Type B pancreatic cell (in vitro differentiated cells): ENCODE measurements at regions not wholly inside any gene's neighbourhood (a gene's known extent, or its start where the extent isn't known, plus 50 kb on each side); places are given as distances from the start of the nearest gene placed in this dataset.

Experiments used
- DNase-seq: peaks from one replicate; pipeline ENCODE4 v3.0.0; 2021; ENCODE audit warnings: mixed read lengths; ENCODE audit not compliant: unreplicated experiment; ENCODE audit errors: extremely low spot score
- H3K27ac Mint-ChIP-seq: 2 replicates; pipeline ENCODE4 v1.8.0; 2021; ENCODE audit warnings: mild to moderate bottlenecking, mixed read lengths
- H3K27me3 Mint-ChIP-seq: 2 replicates; pipeline ENCODE4 v1.8.0; 2021; ENCODE audit warnings: mixed read lengths
- H3K36me3 Mint-ChIP-seq: 2 replicates; pipeline ENCODE4 v1.8.0; 2021; ENCODE audit warnings: mixed read lengths
- H3K4me1 Mint-ChIP-seq: one replicate; pipeline ENCODE4 v1.8.0; 2021; ENCODE audit warnings: mixed read lengths; ENCODE audit not compliant: unreplicated experiment
- H3K4me3 Mint-ChIP-seq: 2 replicates; pipeline ENCODE4 v1.8.0; 2021; ENCODE audit warnings: mild to moderate bottlenecking, mixed read lengths
- H3K9me3 Mint-ChIP-seq: 2 replicates; pipeline ENCODE4 v1.8.0; 2021; ENCODE audit warnings: mixed read lengths
- CTCF ChIP-seq: fragments of 200-600 bp; sonication (generic); conservative IDR thresholded peaks from 2 replicates; pipeline ENCODE4 v1.5.0; 2021; ENCODE audit warnings: antibody characterized with exemption, mild to moderate bottlenecking

- Mint-ChIP-seq H3K4me1 (peaks cover 57% of the 10 kb centered on the region), H3K36me3 (no peaks in the 10 kb centered on the region), H3K27ac (peak overlapping the region; percentile 62), H3K9me3 (peaks cover 4% of the 10 kb centered on the region), H3K27me3 (peaks cover under 1% of the 10 kb centered on the region), H3K4me3 (no peak overlapping the region)
- TF ChIP-seq CTCF = no peak
- no peak for DNase-seq
These were observed 108.5 kb upstream of the PFN2 start for GRCh38 chr3:150079029-150079739.

GRCh38 chr3:150077581-150078247 lies 107.0 kb upstream of the PFN2 start:
- Mint-ChIP-seq H3K9me3 (peaks cover 10% of the 10 kb centered on the region), H3K27ac (no peak overlapping the region), H3K4me3 (no peak overlapping the region), H3K36me3 (no peaks in the 10 kb centered on the region), H3K27me3 (peaks cover 7% of the 10 kb centered on the region), H3K4me1 (peaks cover 62% of the 10 kb centered on the region)
- no peak for DNase-seq
- TF ChIP-seq CTCF = no peak

GRCh38 chr3:150077107-150077506 lies 106.4 kb upstream of the PFN2 start:
- TF ChIP-seq CTCF = no peak
- peaks cover 10% of the 10 kb centered on the region for H3K9me3 Mint-ChIP-seq
- H3K4me3 Mint-ChIP-seq = no peak overlapping the region
- H3K27me3 Mint-ChIP-seq = peaks cover 10% of the 10 kb centered on the region
- DNase-seq = no peak
- H3K27ac Mint-ChIP-seq = no peak overlapping the region
- no peaks in the 10 kb centered on the region for H3K36me3 Mint-ChIP-seq
- H3K4me1 Mint-ChIP-seq = peaks cover 64% of the 10 kb centered on the region

- Mint-ChIP-seq H3K9me3 (peaks cover 10% of the 10 kb centered on the region), H3K27ac (no peak overlapping the region), H3K36me3 (no peaks in the 10 kb centered on the region), H3K4me3 (no peak overlapping the region), H3K27me3 (peaks cover 13% of the 10 kb centered on the region), H3K4me1 (peaks cover 64% of the 10 kb centered on the region)
- no peak for TF ChIP-seq CTCF
- DNase-seq = no peak
These were observed 105.7 kb upstream of the PFN2 start for GRCh38 chr3:150076443-150076842.

- no peak for DNase-seq
- Mint-ChIP-seq H3K27me3 (peaks cover 19% of the 10 kb centered on the region), H3K9me3 (peaks cover 10% of the 10 kb centered on the region), H3K4me3 (no peak overlapping the region), H3K4me1 (peaks cover 63% of the 10 kb centered on the region), H3K27ac (no peak overlapping the region), H3K36me3 (no peaks in the 10 kb centered on the region)
- no peak for TF ChIP-seq CTCF
These were observed 104.7 kb upstream of the PFN2 start for GRCh38 chr3:150075417-150075865.
